ENCODE measurements at regions not wholly inside any gene's neighbourhood (a gene's known extent, or its start where the extent isn't known, plus 50 kb on each side); places are given as distances from the start of the nearest gene placed in this dataset.

DNA sequence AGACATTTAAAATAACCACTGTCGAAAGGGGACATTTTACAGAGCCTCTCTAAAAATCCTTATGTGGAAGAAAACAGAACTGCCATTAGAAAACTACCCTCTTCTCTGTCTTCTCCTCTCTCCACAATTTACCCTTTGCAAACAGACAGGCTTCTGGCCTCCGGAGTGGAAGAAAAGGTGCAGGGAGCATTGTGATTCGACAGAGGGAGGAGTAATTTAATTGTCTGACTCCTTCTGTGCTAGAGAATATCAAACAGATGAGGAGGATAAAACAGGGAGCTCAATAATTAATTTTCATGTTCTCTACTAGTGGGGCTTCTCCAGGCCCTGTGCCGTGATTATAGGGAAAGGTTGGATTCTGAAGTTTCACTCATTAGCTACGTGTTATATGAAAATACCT, 615.5 kb upstream of the MKI67 start:
- TF ChIP-seq CTCF (IDR thresholded peaks at IDR 0.05; ENCODE audit: insufficient read depth, low read length), result no peak
- no peak for DNase-seq (ENCODE audit: low read depth)
- H3K4me3 ChIP-seq (ENCODE audit: low read depth, low read length), result no peak overlapping the region

DNA sequence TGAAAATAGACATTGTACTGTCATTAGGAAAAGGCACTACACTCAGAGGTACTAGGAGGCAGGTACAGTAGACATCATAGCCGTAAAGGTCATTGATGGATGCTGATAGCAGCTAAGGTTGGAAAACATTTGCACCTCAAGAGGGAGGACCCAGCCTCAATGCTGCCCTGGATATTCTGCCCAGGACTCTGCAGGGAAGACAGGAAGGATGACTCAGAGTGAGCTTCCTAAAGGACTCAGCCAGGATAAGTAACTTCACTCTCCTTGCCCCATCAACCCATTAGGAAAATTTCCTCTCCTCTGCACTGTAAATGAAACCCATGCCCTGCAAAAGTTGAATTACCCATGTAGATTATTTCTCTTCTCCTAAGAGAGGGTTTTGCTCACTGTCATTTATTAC, 617.9 kb upstream of the MKI67 start:
- DNase-seq (ENCODE audit: low read depth), result no peak
- no peak for TF ChIP-seq CTCF (IDR thresholded peaks at IDR 0.05; ENCODE audit: insufficient read depth, low read length)

GRCh38 chr10:128744811-128745305, 618.6 kb upstream of the MKI67 start:
- TF ChIP-seq CTCF (IDR thresholded peaks at IDR 0.05; ENCODE audit: insufficient read depth, low read length), result no peak
- H3K4me3 ChIP-seq (ENCODE audit: low read depth, low read length), result no peak overlapping the region
- no peak for DNase-seq (ENCODE audit: low read depth)

More for the DNA sequence above, 617.9 kb upstream of the MKI67 start:
- no peak overlapping the region for H3K4me3 ChIP-seq (ENCODE audit: low read depth, low read length)

GRCh38 chr10:128747582-128748346, 621.5 kb upstream of the MKI67 start:
- H3K4me3 ChIP-seq (ENCODE audit: low read depth, low read length), result no peak overlapping the region
- DNase-seq (ENCODE audit: low read depth), result no peak
- TF ChIP-seq CTCF (IDR thresholded peaks at IDR 0.05; ENCODE audit: insufficient read depth, low read length), result no peak

DNA sequence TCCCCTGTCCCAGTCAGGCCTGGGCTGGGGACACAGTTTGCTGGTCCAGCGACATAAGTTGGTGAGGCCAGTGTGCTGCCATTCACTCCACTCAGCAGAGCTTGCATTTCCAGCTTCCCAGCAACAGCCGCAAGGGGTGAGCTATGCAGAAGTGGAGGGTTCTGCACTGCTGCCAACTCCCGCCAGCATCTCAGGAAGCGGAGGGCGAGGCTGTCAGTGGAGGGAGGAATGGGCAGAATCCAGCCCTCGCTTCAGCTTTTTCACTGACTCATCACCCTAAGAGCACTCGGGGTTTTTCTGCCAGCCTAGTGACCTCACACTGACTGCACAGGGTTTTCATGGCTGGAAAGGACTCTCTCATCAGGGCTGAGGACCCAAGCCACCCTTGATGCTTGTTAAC, 625.1 kb upstream of the MKI67 start:
- H3K4me3 ChIP-seq (ENCODE audit: low read depth, low read length), result no peak overlapping the region
- no peak for DNase-seq (ENCODE audit: low read depth)

GRCh38 chr10:128751851-128752250, 625.6 kb upstream of the MKI67 start:
- no peak overlapping the region for H3K4me3 ChIP-seq (ENCODE audit: low read depth, low read length)
- TF ChIP-seq CTCF (IDR thresholded peaks at IDR 0.05; ENCODE audit: insufficient read depth, low read length), result no peak
- no peak for DNase-seq (ENCODE audit: low read depth)

More for the DNA sequence above, 625.1 kb upstream of the MKI67 start:
- no peak for TF ChIP-seq CTCF (IDR thresholded peaks at IDR 0.05; ENCODE audit: insufficient read depth, low read length)

All from fibroblast of the aortic adventitia (primary cell).